GM21737 (cell line): ENCODE measurements at regions not wholly inside any gene's neighbourhood (a gene's known extent, or its start where the extent isn't known, plus 50 kb on each side); places are given as distances from the start of the nearest gene placed in this dataset.

ENCODE experiments used
- ATAC-seq: cut with Tn5 transposase; IDR thresholded peaks from one replicate; pipeline ENCODE4 v1.9.1; 2021; ENCODE audit warnings: mild to moderate bottlenecking, moderate library complexity; ENCODE audit not compliant: unreplicated experiment

DNA sequence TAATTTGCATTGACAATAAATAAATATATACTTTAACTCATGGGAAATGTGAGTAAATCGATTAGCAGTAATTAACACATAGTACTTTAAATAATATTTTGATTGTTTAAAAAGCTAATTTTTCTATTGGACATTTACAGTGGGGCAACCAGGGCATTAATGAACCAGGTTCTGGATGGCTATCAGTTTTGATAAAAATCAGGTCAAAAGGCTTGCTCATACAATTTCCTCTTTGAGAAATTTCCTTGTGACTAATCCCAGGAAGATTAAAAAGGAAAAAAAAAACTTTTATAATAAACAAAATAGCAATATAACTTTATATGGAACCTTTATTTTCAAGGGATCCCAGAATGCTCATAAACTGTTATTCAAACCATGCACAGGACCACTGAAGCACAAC, 497.2 kb upstream of the ZEB2 start:
- no peak for ATAC-seq

- no peak for ATAC-seq
Measured at GRCh38 chr2:145016711-145017110, 496.8 kb upstream of the ZEB2 start.

DNA sequence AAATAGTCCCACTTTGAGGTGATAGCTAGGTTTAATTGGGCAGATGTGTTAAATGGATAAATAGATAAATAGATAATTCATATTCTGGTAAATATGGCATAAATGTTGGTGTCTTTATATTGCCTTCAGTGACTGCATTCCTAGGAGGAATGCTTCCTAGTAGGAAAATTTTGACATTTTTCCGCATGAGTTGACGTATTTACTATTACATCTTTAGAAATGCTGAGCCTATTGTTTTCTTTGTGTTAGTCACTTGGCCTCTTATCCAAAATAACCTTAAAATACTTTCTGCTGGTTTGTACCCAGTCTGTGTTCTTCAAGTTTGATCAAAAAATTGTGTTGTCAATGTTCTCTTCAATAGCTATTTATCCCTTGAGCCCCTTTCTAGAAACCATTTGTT, 495.6 kb upstream of the ZEB2 start:
- ATAC-seq, result no peak

DNA sequence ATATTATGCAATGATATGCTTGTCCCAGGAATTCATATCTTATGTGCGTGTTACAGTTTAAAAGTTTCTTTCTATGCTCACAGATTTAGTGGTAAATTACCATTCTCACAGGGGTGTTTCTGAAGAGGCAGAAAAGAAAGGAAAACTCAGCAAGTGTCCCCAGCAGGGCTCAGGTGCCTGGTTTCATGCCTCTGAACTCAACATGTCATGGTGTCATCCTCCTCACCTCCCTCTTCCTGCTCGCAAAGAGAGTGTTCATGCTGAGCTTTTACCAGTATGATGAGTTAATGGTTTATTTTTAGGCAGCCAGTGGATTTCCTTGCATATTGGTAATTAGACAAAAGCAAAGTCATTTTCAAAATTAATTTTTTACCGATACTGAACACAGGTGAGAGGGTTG, 492.9 kb upstream of the ZEB2 start:
- ATAC-seq, result no peak

DNA sequence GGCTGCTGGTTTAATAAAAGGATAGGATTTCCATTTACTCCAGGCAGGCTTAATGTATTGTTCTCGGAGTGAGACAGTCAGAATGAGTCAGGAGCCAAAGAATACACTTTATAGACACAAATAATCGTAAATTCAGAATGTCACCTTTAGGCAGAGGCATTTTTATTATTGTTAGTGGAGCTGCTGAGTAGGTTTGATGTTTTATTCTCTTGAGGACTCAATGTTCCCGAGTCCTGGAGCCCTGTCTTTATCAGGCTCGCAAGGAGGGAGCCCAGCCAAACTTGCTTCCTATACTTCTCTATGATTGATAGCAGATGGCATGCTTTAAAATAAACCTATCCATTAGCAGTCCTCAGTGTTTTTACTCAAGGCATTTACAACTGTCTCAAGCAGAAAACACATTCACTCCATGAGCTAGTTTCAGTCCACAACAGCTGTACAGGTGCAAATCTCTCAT, 492.3 kb upstream of the ZEB2 start:
- no peak for ATAC-seq

GRCh38 chr2:145010635-145011034, 490.7 kb upstream of the ZEB2 start:
- no peak for ATAC-seq

DNA sequence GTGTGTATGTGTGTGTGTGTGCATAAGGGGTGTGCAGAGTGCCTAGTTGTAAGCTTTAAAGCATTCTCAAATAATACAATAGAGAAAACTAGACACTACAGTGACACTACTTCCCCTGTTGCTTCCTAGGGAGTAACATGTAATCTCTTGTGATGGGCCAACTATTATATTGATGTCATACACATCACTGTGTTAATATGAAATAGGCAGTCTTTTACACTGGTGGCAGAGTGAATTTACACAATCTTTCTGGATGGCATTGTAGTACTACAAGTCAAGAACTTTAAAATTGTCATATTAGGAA, 488.0 kb upstream of the ZEB2 start:
- no peak for ATAC-seq

- ATAC-seq, result no peak
Measured at GRCh38 chr2:145007093-145007959, 487.4 kb upstream of the ZEB2 start.

- no peak for ATAC-seq
Measured at GRCh38 chr2:145002624-145003023, 482.7 kb upstream of the ZEB2 start.

DNA sequence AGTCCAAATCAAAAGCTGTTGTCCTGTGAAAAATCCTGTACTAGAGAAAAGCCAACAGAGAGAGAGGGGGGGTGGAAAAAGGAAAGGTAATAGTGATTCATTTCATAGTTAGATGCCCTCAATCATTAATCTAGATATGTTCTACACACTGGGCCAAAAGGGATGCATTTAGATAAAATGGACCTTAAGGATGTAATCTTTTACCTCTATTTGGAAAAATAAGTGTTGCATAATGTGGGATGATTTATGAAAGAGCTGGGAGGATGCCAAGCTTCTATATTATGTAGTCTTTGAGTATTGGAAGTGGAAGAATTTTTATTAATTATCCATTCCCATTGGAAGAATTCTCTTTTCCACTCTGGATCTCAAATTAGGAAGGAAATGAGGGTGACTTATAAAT, 480.5 kb upstream of the ZEB2 start:
- no peak for ATAC-seq

- no peak for ATAC-seq
Measured at GRCh38 chr2:144999936-145000335, 480.0 kb upstream of the ZEB2 start.

DNA sequence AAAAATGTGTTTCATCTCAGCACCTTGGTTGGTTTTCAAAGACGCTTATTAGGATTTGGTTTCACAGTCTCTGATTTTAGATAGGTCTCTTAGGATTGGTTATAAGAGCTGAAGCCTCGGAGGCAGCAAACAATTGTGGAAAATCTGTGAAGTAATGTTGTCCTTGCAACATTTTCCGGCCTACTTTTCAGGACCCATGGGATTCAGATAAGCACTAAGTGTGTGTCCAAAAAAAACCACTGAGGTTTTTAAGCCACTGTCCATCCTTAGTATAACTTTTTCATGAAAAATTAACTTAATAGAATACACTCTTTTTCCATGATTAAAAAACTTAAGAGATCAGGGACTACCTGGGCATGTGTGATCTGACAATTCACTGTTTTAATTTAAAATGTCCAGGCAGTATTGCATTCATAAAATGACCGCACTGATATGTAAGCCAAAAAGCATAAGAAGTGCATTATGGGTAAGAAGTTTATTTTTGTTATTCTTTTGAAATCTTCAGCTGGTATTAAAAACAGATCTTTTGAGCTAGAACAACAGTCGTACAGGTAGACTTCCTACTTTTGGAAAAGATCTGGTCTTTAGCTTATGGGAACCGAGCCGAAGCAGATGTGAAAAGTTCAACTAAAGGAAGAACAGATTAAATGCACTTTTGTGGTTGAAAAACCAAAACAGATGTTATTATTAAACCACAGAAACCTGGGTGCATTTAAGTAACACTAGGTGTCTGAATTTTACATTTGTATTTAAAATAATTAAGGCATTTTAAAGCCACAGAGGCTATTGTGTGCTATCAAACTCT, 479.4 kb upstream of the ZEB2 start:
- ATAC-seq, result no peak

DNA sequence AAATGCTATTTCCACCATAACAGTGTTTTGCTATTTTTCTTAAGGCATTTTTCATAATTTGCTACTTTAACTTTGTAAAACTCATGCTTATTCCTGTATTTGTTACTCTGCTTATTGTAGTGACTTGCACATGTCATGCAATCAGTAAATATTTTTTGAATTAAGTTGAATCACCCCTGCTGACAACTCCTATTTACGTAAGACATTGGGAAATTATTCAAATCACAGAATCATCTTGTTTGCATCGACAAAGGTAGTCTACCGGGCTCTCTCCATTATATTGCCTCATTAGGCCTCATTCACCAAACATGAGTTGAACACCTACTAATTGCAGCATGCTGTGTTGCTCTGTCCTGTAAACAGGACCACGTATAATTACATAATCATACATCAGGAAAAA, 478.5 kb upstream of the ZEB2 start:
- no peak for ATAC-seq

DNA sequence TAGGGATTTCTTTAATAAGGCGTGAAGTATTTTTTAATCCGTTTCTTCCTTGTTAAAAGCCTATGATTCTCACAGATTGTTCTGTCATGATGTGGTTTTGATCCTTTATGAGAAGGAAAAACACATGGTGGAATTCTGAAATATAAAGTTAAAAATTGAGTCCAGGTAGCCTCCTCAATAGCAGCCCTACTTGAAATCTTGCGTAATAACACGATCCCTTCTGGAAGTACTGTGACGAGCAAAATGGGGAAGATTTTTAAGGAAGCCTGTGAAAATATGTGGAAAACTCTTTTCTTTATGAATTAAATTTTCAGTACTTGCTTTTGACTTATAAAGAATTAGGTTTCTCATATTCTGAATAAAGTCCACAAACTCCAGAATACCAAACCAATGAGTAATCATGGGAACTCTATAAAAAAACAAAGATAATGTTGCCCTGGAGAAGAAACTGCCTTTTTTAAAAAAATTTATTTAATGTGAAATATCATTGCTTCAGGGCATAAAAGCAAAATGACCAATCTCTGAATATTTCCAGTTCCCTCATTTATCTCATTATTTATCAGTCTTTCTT, 476.4 kb upstream of the ZEB2 start:
- ATAC-seq, result no peak

- no peak for ATAC-seq
Measured at GRCh38 chr2:144995482-144995881, 475.6 kb upstream of the ZEB2 start.

GRCh38 chr2:144990661-144991060, 470.7 kb upstream of the ZEB2 start:
- no peak for ATAC-seq

- no peak for ATAC-seq
Measured at GRCh38 chr2:144989579-144990270, 469.8 kb upstream of the ZEB2 start.

GRCh38 chr2:144988591-144988990, 468.7 kb upstream of the ZEB2 start:
- ATAC-seq, result no peak

DNA sequence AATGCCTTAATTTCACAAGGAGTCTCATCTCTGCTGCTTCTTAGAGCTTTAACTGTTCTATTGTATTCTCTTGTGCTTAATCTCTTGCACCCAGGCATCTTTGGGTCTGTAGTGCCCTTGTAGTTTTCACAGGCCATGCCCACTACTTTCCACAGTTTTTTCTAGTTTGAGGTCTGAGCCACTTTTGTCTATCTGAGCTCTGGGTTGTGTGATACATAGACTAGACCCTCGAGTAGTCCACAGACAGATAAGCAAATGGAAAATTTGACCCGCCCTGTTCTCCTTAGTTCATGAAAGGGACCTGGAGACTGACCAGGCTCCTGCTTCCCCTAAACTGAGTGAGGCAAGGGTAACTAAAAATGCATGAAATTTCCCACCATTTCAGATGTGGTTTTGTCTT, 466.8 kb upstream of the ZEB2 start:
- no peak for ATAC-seq

GRCh38 chr2:144984038-144984437, 464.1 kb upstream of the ZEB2 start:
- no peak for ATAC-seq

DNA sequence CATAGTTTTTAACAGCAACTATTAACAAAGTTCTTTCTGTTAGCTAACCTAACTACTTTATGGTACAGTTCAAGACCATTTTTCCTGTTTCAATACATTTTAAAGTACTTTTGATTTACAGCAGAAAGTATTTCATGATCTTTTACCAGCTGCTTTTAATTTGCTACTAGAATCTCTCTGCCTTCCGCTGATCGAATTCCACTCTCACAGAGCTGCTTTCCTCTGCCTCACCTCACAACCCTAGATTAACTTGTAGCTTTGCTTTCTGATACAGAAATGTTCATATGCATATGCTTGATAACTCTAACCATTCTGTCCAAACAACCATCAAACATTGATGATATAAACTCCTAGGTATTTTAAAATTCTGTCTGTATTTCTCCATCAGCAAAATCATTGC, 463.2 kb upstream of the ZEB2 start:
- no peak for ATAC-seq
